ENCODE measurements at regions not wholly inside any gene's neighbourhood (a gene's known extent, or its start where the extent isn't known, plus 50 kb on each side); places are given as distances from the start of the nearest gene placed in this dataset.
A peak's percentile ranks its signal among the peaks of the same experiment; 100 is the strongest.
"Not testable (repeated sequence)": the region's sequence is repeated elsewhere in the genome, so short reads cannot be mapped to it uniquely, and the experiment has no call there.

- no peak for DNase-seq
These were observed 385.8 kb downstream of the DLEU7 start for GRCh38 chr13:50457415-50458393.

GRCh38 chr13:50459046-50459445 lies 384.4 kb downstream of the DLEU7 start:
- DNase-seq = no peak

GRCh38 chr13:50459658-50460057 lies 383.8 kb downstream of the DLEU7 start:
- DNase-seq = no peak

GRCh38 chr13:50460358-50460757 lies 383.1 kb downstream of the DLEU7 start:
- DNase-seq = no peak

GRCh38 chr13:50461189-50461588 lies 382.3 kb downstream of the DLEU7 start:
- DNase-seq = no peak

- no peak for DNase-seq
These were observed 379.8 kb downstream of the DLEU7 start for GRCh38 chr13:50463719-50464118.

- DNase-seq = no peak
These were observed 378.9 kb downstream of the DLEU7 start for GRCh38 chr13:50464349-50465251.

GRCh38 chr13:50466456-50466855 lies 377.0 kb downstream of the DLEU7 start:
- no peak for DNase-seq

GRCh38 chr13:50467156-50468110 lies 376.1 kb downstream of the DLEU7 start:
- DNase-seq = no peak

- DNase-seq = no peak
These were observed 374.4 kb downstream of the DLEU7 start for GRCh38 chr13:50468849-50469669.

- not testable (repeated sequence) for DNase-seq
These were observed 370.4 kb downstream of the DLEU7 start for GRCh38 chr13:50473050-50473449.

GRCh38 chr13:50474088-50474662 lies 369.3 kb downstream of the DLEU7 start:
- DNase-seq = no peak

- DNase-seq = no peak
These were observed 366.8 kb downstream of the DLEU7 start for GRCh38 chr13:50476577-50477285.

GRCh38 chr13:50481936-50482335 lies 361.6 kb downstream of the DLEU7 start:
- DNase-seq = no peak

- no peak for DNase-seq
These were observed 360.1 kb downstream of the DLEU7 start for GRCh38 chr13:50483416-50483815.

GRCh38 chr13:50484472-50485113 lies 358.9 kb downstream of the DLEU7 start:
- no peak for DNase-seq

- DNase-seq = peak; percentile 89
These were observed 357.2 kb downstream of the DLEU7 start for GRCh38 chr13:50485979-50486935.

- DNase-seq = no peak
These were observed 349.8 kb downstream of the DLEU7 start for GRCh38 chr13:50493683-50494082.
